Upper lobe of left lung (tissue), 6 donors: ENCODE measurements at regions not wholly inside any gene's neighbourhood (a gene's known extent, or its start where the extent isn't known, plus 50 kb on each side); places are given as distances from the start of the nearest gene placed in this dataset.

ENCODE experiments used
- ATAC-seq, 2 donors: fragments of 200-7000 bp; cut with Tn5 transposase; one replicate each; pipeline ENCODE4 v1.9.1; 2022; ENCODE audit warnings: mild to moderate bottlenecking in 2 of 2, moderate library complexity in 2 of 2; ENCODE audit not compliant: low FRiP score in 2 of 2
- DNase-seq, 2 donors: peaks; one replicate each; pipeline ENCODE4 v3.0.0-alpha.2; 2019 to 2020
- H3K27ac ChIP-seq, 4 donors: fragments of 200-600 bp; sonication (generic); one replicate each; pipeline ENCODE4 v1.5.1; 2016 to 2019
- H3K27me3 ChIP-seq, 4 donors: fragments of 200-600 bp; sonication (generic); one replicate each; pipeline ENCODE4 v1.5.1; 2017 to 2019
- H3K36me3 ChIP-seq, 4 donors: fragments of 200-600 bp; sonication (generic); one replicate each; pipeline ENCODE4 v1.5.1; 2016 to 2019
- H3K4me1 ChIP-seq, 4 donors: fragments of 200-600 bp; sonication (generic); one replicate each; pipeline ENCODE4 v1.5.1; 2018 to 2019
- H3K4me3 ChIP-seq, 4 donors: fragments of 200-600 bp; sonication (generic); one replicate each; pipeline ENCODE4 v1.5.1; 2017 to 2019; ENCODE audit warnings: mild to moderate bottlenecking in 2 of 4, moderate library complexity in 1 of 4
- H3K9me3 ChIP-seq, 4 donors: fragments of 200-600 bp; sonication (generic); one replicate each; pipeline ENCODE4 v1.5.1; 2018 to 2019
- CTCF ChIP-seq, 6 experiments: fragments of 450-650 bp in 4 of 6; fragments of 200-600 bp in 2 of 6; sonication (generic) in 2 of 6; IDR thresholded peaks; one replicate each; pipeline ENCODE4 v1.5.1; 2016 to 2019; ENCODE audit warnings: antibody characterized with exemption in 6 of 6
- EP300 ChIP-seq, 4 donors: sonication (generic); formaldehyde crosslinking; IDR thresholded peaks; one replicate each; pipeline ENCODE4 v1.5.1; 2017; ENCODE audit warnings: antibody characterized with exemption in 4 of 4, control low read depth in 2 of 4
- POLR2A ChIP-seq, 4 donors: fragments of 450-650 bp; IDR thresholded peaks; one replicate each; pipeline ENCODE4 v1.5.1; 2016 to 2017; ENCODE audit warnings: antibody characterized with exemption in 4 of 4, mild to moderate bottlenecking in 2 of 4
- POLR2AphosphoS5 ChIP-seq, 2 donors: sonication (generic); formaldehyde crosslinking; IDR thresholded peaks; one replicate each; pipeline ENCODE4 v1.5.1; 2017; ENCODE audit warnings: antibody characterized with exemption in 2 of 2
- WGBS, 2 donors: methylation state at CpG; one replicate each; pipeline ENCODE4 v1.1.5; 2017 to 2018; 5-methylcytosine and 5-hydroxymethylcytosine counted together
- donor health status: DM: no; HTN: no; CAD: no; lungs with moderate emphysema.
- donor health status: DM: no; HTN: yes; CAD: no; lungs with severe emphysema.

- H3K27ac ChIP-seq: no peak overlapping the region
Observed at GRCh38 chr6:167452338-167453081, 127.6 kb downstream of the TTLL2 start.

GRCh38 chr6:167453082-167453446, 128.2 kb downstream of the TTLL2 start:
- Histone ChIP-seq H3K27ac (no peak overlapping the region), H3K36me3 (no peaks in the 10 kb centered on the region), H3K27me3 (no peaks in the 10 kb centered on the region), H3K9me3 (no peaks in the 10 kb centered on the region), H3K4me3 (no peak overlapping the region), H3K4me1 (no peaks in the 10 kb centered on the region)
- WGBS, 2 donors: 92 to 93% methylated on average over 4 of the region's 4 CpGs
- TF ChIP-seq EP300 (IDR thresholded peaks at IDR 0.05) (no peak), POLR2A (IDR thresholded peaks at IDR 0.05) (no peak), POLR2AphosphoS5 (IDR thresholded peaks at IDR 0.05) (no peak), CTCF (IDR thresholded peaks at IDR 0.05) (no peak)
- ATAC-seq: no peak
- DNase-seq: no peak

More at GRCh38 chr6:167452338-167453081, 127.6 kb downstream of the TTLL2 start:
- ATAC-seq (no peak), DNase-seq (no peak)
- Histone ChIP-seq H3K27me3 (no peaks in the 10 kb centered on the region), H3K36me3 (no peaks in the 10 kb centered on the region), H3K4me3 (no peak overlapping the region), H3K4me1 (no peaks in the 10 kb centered on the region), H3K9me3 (no peaks in the 10 kb centered on the region)
- 83 to 87% methylated on average over 8 of the region's 8 CpGs for WGBS, 2 donors
- TF ChIP-seq POLR2A (IDR thresholded peaks at IDR 0.05) (no peak), CTCF (IDR thresholded peaks at IDR 0.05) (no peak), POLR2AphosphoS5 (IDR thresholded peaks at IDR 0.05) (no peak), EP300 (IDR thresholded peaks at IDR 0.05) (no peak)

- Histone ChIP-seq H3K4me3 (no peak overlapping the region), H3K4me1 (no peaks in the 10 kb centered on the region), H3K27me3 (no peaks in the 10 kb centered on the region), H3K9me3 (no peaks in the 10 kb centered on the region), H3K36me3 (no peaks in the 10 kb centered on the region), H3K27ac (no peak overlapping the region)
- no peak for DNase-seq
- no peak for TF ChIP-seq POLR2AphosphoS5 (IDR thresholded peaks at IDR 0.05)
- TF ChIP-seq POLR2A (IDR thresholded peaks at IDR 0.05): no peak
- TF ChIP-seq CTCF (IDR thresholded peaks at IDR 0.05): no peak
- no peak for TF ChIP-seq EP300 (IDR thresholded peaks at IDR 0.05)
- ATAC-seq: no peak
Observed at GRCh38 chr6:167454003-167454402, 129.1 kb downstream of the TTLL2 start.

GRCh38 chr6:167455371-167455770, 130.5 kb downstream of the TTLL2 start:
- H3K27ac ChIP-seq: no peak overlapping the region
- H3K36me3 ChIP-seq: no peaks in the 10 kb centered on the region
- DNase-seq (no peak), ATAC-seq (no peak)
- no peaks in the 10 kb centered on the region for H3K4me1 ChIP-seq
- no peak overlapping the region for H3K4me3 ChIP-seq
- H3K9me3 ChIP-seq: no peaks in the 10 kb centered on the region
- H3K27me3 ChIP-seq: no peaks in the 10 kb centered on the region
- 77 to 88% methylated on average over 4 of the region's 4 CpGs for WGBS, 2 donors
- no peak for TF ChIP-seq CTCF (IDR thresholded peaks at IDR 0.05)
- TF ChIP-seq POLR2AphosphoS5 (IDR thresholded peaks at IDR 0.05): no peak
- TF ChIP-seq EP300 (IDR thresholded peaks at IDR 0.05): no peak
- no peak for TF ChIP-seq POLR2A (IDR thresholded peaks at IDR 0.05)
